ENCODE measurements at regions not wholly inside any gene's neighbourhood (a gene's known extent, or its start where the extent isn't known, plus 50 kb on each side); places are given as distances from the start of the nearest gene placed in this dataset.

DNA sequence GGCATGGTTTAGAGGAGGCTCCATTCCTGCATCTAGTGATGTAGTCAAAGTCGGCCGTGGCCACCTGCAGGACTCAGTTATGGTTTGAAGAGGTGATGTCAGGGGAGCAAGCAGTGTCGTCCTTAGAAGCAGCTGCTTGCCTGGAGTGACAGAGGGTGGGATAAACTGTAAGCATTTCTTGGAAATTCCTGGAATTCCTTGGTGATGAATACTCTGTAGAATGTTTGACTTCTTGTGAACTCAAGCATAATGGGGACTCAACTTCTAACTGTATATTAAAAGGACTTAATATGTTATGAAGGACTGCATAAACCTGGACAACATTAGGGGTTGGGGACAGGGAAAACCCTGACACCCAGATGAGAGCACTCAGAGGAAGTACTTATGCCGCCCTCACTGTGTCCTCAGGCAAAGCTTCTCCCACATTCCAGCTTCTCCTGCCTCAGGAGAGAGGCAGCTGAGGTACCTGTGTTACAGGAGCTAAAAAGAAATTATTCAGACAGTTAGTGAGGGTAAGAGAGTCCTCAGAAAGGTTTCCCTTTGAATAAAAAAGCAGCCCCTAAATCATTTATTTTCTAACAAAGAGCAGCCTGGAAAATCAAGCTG lies 459.9 kb upstream of the CELF4 start:
- intact Hi-C loops (cut with DNase I; ENCODE audit: low total_unique reads): no loop called here
- DNase-seq: no peak
- H3K27me3 ChIP-seq: no peaks in the 10 kb centered on the region

DNA sequence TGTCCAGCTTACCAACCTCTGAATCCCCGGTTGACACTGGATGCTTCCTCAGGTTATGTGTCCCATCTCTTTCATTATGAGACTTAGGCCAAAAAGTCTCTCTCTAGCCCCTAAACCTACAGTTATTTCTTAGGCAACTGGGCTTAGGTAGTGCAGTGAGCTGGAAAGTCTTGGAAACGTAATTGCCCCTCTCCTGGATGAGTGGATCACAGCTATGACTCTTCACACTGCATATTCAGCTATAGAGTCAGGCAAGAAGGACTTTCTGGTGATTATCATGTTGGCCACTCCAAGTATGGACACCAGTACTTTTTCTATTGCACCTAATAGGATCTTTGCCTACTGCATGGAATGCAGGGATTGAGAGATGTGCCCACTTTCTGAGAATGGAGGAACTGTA lies 458.3 kb upstream of the CELF4 start:
- Histone ChIP-seq H3K27ac (no peak overlapping the region), H3K36me3 (ENCODE audit: low read depth, missing control alignments) (no peaks in the 10 kb centered on the region), H3K9me3 (no peaks in the 10 kb centered on the region), H3K27me3 (no peaks in the 10 kb centered on the region), H3K4me3 (no peak overlapping the region), H3K4me1 (no peaks in the 10 kb centered on the region)
- no peak for DNase-seq
- 94% methylated on average over 2 of the region's 2 CpGs for WGBS, 2 donors
- no peak for TF ChIP-seq POLR2A (IDR thresholded peaks at IDR 0.05)
- TF ChIP-seq, protein P1, sequence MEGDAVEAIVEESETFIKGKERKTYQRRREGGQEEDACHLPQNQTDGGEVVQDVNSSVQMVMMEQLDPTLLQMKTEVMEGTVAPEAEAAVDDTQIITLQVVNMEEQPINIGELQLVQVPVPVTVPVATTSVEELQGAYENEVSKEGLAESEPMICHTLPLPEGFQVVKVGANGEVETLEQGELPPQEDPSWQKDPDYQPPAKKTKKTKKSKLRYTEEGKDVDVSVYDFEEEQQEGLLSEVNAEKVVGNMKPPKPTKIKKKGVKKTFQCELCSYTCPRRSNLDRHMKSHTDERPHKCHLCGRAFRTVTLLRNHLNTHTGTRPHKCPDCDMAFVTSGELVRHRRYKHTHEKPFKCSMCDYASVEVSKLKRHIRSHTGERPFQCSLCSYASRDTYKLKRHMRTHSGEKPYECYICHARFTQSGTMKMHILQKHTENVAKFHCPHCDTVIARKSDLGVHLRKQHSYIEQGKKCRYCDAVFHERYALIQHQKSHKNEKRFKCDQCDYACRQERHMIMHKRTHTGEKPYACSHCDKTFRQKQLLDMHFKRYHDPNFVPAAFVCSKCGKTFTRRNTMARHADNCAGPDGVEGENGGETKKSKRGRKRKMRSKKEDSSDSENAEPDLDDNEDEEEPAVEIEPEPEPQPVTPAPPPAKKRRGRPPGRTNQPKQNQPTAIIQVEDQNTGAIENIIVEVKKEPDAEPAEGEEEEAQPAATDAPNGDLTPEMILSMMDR (IDR thresholded peaks at IDR 0.05): no peak
- intact Hi-C loops (cut with DNase I; ENCODE audit: low total_unique reads): no loop called here

More for the DNA sequence above, 459.9 kb upstream of the CELF4 start:
- no peak overlapping the region for H3K4me3 ChIP-seq
- no peaks in the 10 kb centered on the region for H3K9me3 ChIP-seq
- WGBS, 2 donors: 72 to 75% methylated on average over 4 of the region's 4 CpGs
- no peaks in the 10 kb centered on the region for H3K36me3 ChIP-seq (ENCODE audit: low read depth, missing control alignments)
- H3K4me1 ChIP-seq: no peaks in the 10 kb centered on the region
- no peak overlapping the region for H3K27ac ChIP-seq
- TF ChIP-seq, protein P1 (IDR thresholded peaks at IDR 0.05): no peak
- no peak for TF ChIP-seq POLR2A (IDR thresholded peaks at IDR 0.05)

DNA sequence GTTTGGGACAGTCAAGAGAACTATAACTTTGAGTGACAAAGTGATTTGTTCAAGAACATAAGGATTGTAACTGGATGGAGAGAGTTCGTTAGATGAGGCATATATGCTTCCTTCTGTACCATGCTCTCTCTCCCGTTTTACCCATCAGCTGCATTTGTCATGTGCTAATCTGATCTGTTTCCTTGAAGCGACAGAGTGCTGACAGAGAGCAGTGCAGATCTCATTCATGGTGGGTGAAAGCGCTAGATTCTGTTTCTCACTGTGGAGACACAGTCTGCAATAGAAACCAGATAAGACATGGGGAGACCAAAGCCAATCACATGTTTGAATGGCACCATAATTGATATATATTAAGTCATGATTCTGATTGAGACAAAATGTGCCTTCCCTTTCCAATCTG lies 456.6 kb upstream of the CELF4 start:
- Histone ChIP-seq H3K36me3 (ENCODE audit: low read depth, missing control alignments) (no peaks in the 10 kb centered on the region), H3K4me1 (no peaks in the 10 kb centered on the region), H3K27me3 (no peaks in the 10 kb centered on the region), H3K27ac (no peak overlapping the region), H3K4me3 (no peak overlapping the region), H3K9me3 (no peaks in the 10 kb centered on the region)
- TF ChIP-seq, protein P1 (IDR thresholded peaks at IDR 0.05): no peak
- TF ChIP-seq POLR2A (IDR thresholded peaks at IDR 0.05): no peak
- 69 to 82% methylated on average over 4 of the region's 4 CpGs for WGBS, 2 donors
- DNase-seq: no peak
- intact Hi-C loops (cut with DNase I; ENCODE audit: low total_unique reads): no loop called here

- 43 to 47% methylated on average over 2 of the region's 2 CpGs for WGBS, 2 donors
- no peak for TF ChIP-seq POLR2A (IDR thresholded peaks at IDR 0.05)
- TF ChIP-seq, protein P1 (IDR thresholded peaks at IDR 0.05): no peak
- Histone ChIP-seq H3K9me3 (no peaks in the 10 kb centered on the region), H3K4me3 (no peak overlapping the region), H3K4me1 (no peaks in the 10 kb centered on the region), H3K27me3 (no peaks in the 10 kb centered on the region), H3K27ac (no peak overlapping the region), H3K36me3 (ENCODE audit: low read depth, missing control alignments) (no peaks in the 10 kb centered on the region)
- DNase-seq: no peak
- intact Hi-C loops (cut with DNase I; ENCODE audit: low total_unique reads): no loop called here
Observed at GRCh38 chr18:38019292-38019691, 453.7 kb upstream of the CELF4 start.

Measured in testis (tissue), 2 donors.